ENCODE measurements at regions not wholly inside any gene's neighbourhood (a gene's known extent, or its start where the extent isn't known, plus 50 kb on each side); places are given as distances from the start of the nearest gene placed in this dataset.

DNA sequence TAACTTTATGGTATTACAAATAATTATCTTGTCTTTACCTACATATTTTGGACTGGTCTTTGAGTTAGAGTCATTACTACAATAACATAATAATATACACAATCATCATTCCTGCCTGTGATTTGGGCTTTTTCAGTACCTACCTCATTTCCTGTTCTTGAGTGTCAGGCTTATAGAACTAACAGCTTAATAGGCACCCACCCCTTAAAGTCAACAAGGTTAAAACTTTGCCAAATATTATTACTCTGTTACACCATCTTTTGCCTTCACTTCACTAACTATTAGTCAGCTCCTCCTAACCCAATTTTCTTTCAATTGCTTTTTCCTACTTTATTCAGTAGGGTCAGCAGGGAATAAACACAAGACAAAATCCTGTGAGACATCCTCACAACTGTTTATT, 488.7 kb upstream of the AGTR1 start:
- Histone ChIP-seq H3K27ac (ENCODE audit: low read length) (no peak overlapping the region), H3K27me3 (ENCODE audit: insufficient read depth, low read depth, low read length) (no peaks in the 10 kb centered on the region), H3K4me2 (ENCODE audit: low read length) (no peak overlapping the region), H3K36me3 (ENCODE audit: insufficient read depth, low read length) (no peaks in the 10 kb centered on the region), H3K9ac (ENCODE audit: low read length) (no peak overlapping the region), H3F3A (ENCODE audit: insufficient read depth, low read length, poor library complexity, severe bottlenecking) (peaks cover under 1% of the 10 kb centered on the region), H2AFZ (ENCODE audit: low read depth, low read length) (no peak overlapping the region), H3K9me3 (ENCODE audit: low read length) (no peaks in the 10 kb centered on the region), H3K4me3 (ENCODE audit: low read length) (no peak overlapping the region), H3K9me2 (ENCODE audit: insufficient read depth, low read length) (no peaks in the 10 kb centered on the region), H3K79me2 (replicated peaks; ENCODE audit: insufficient read depth, low read length) (no peaks in the 10 kb centered on the region), H4K20me1 (ENCODE audit: insufficient read depth) (no peaks in the 10 kb centered on the region)
- TF ChIP-seq EP300 (conservative IDR thresholded peaks at IDR 0.05; ENCODE audit: poor library complexity, severe bottlenecking) (no peak), TAF1 (IDR thresholded peaks at IDR 0.05; ENCODE audit: low read depth) (no peak), RAD21 (conservative IDR thresholded peaks at IDR 0.05) (no peak), EZH2 (IDR thresholded peaks at IDR 0.05; ENCODE audit: borderline replicate concordance, insufficient read depth, low read length, poor library complexity, severe bottlenecking) (no peak), MXI1 (conservative IDR thresholded peaks at IDR 0.05; ENCODE audit: poor library complexity, severe bottlenecking) (no peak), CTCF (IDR thresholded peaks at IDR 0.05; ENCODE audit: poor library complexity, severe bottlenecking) (no peak), SMC3 (conservative IDR thresholded peaks at IDR 0.05; ENCODE audit: poor library complexity) (no peak), POLR2AphosphoS5 (IDR thresholded peaks at IDR 0.05) (no peak), REST (IDR thresholded peaks at IDR 0.05; ENCODE audit: borderline replicate concordance) (no peak)

DNA sequence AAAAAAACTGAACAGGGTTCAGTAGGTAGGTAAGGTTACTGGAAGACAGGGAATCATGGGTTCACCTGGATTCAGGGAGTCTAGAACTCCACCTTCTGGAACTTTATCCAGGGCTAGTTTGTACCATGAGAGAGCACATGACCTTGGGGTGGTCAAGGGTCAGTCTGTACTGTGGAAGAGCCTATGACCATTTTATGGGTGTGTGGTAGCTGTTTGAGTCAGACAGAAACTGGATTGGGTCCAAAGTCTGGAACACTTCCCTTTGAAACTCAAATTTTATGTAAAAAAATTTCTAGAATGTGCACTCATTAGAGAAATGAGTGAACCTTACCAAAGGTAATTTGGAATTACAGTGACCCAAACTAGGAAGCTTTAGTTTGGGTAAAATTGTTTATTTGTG, 486.0 kb upstream of the AGTR1 start:
- H2AFZ ChIP-seq (ENCODE audit: low read depth, low read length): no peak overlapping the region
- H3K4me2 ChIP-seq (ENCODE audit: low read length): no peak overlapping the region
- H3K79me2 ChIP-seq (replicated peaks; ENCODE audit: insufficient read depth, low read length): no peaks in the 10 kb centered on the region
- no peaks in the 10 kb centered on the region for H3F3A ChIP-seq (ENCODE audit: insufficient read depth, low read length, poor library complexity, severe bottlenecking)
- no peaks in the 10 kb centered on the region for H3K27me3 ChIP-seq (ENCODE audit: insufficient read depth, low read depth, low read length)
- no peaks in the 10 kb centered on the region for H3K36me3 ChIP-seq (ENCODE audit: insufficient read depth, low read length)
- no peak overlapping the region for H3K9ac ChIP-seq (ENCODE audit: low read length)
- no peak for TF ChIP-seq POLR2AphosphoS5 (IDR thresholded peaks at IDR 0.05)
- TF ChIP-seq EZH2 (IDR thresholded peaks at IDR 0.05; ENCODE audit: borderline replicate concordance, insufficient read depth, low read length, poor library complexity, severe bottlenecking): no peak
- TF ChIP-seq REST (IDR thresholded peaks at IDR 0.05; ENCODE audit: borderline replicate concordance): no peak
- no peak for TF ChIP-seq MXI1 (conservative IDR thresholded peaks at IDR 0.05; ENCODE audit: poor library complexity, severe bottlenecking)
- no peak for TF ChIP-seq TAF1 (IDR thresholded peaks at IDR 0.05; ENCODE audit: low read depth)
- TF ChIP-seq CTCF (IDR thresholded peaks at IDR 0.05; ENCODE audit: poor library complexity, severe bottlenecking): no peak
- no peak for TF ChIP-seq RAD21 (conservative IDR thresholded peaks at IDR 0.05)
- no peak for TF ChIP-seq SMC3 (conservative IDR thresholded peaks at IDR 0.05; ENCODE audit: poor library complexity)
- TF ChIP-seq EP300 (conservative IDR thresholded peaks at IDR 0.05; ENCODE audit: poor library complexity, severe bottlenecking): no peak
- H3K9me3 ChIP-seq (ENCODE audit: low read length): no peaks in the 10 kb centered on the region
- H3K4me3 ChIP-seq (ENCODE audit: low read length): no peak overlapping the region
- H3K27ac ChIP-seq (ENCODE audit: low read length): no peak overlapping the region
- H3K9me2 ChIP-seq (ENCODE audit: insufficient read depth, low read length): no peaks in the 10 kb centered on the region
- H4K20me1 ChIP-seq (ENCODE audit: insufficient read depth): no peaks in the 10 kb centered on the region
